Activated naive CD4-positive, alpha-beta T cell treated with anti-CD3 and anti-CD28 coated beads for 36 hours (primary cell): ENCODE measurements at regions not wholly inside any gene's neighbourhood (a gene's known extent, or its start where the extent isn't known, plus 50 kb on each side); places are given as distances from the start of the nearest gene placed in this dataset.

Experiments used
- CTCF ChIA-PET: fragments of 350-600 bp; sonication (Branson Sonifier 250); formaldehyde crosslinking; loops from one replicate; lab custom pipeline; 2021; ENCODE audit warnings: antibody characterized with exemption; lab: Charles Lee
- DNase-seq: peaks from one replicate; pipeline ENCODE4 v3.0.0-alpha.2; 2020
- H3K27ac Mint-ChIP-seq: one replicate; pipeline ENCODE4 v1.8.0; 2021; ENCODE audit warnings: mild to moderate bottlenecking, mixed read lengths
- H3K27me3 Mint-ChIP-seq: one replicate; pipeline ENCODE4 v1.8.0; 2021; ENCODE audit warnings: low read depth, mixed read lengths
- H3K36me3 Mint-ChIP-seq: one replicate; pipeline ENCODE4 v1.8.0; 2021; ENCODE audit warnings: low read depth, mixed read lengths
- H3K4me1 Mint-ChIP-seq: one replicate; pipeline ENCODE4 v1.8.0; 2021; ENCODE audit warnings: low read depth, mixed read lengths
- H3K4me3 Mint-ChIP-seq: one replicate; pipeline ENCODE4 v1.8.0; 2021; ENCODE audit warnings: mild to moderate bottlenecking, moderate library complexity, mixed read lengths
- H3K9me3 Mint-ChIP-seq: one replicate; pipeline ENCODE4 v1.8.0; 2021; ENCODE audit warnings: mixed read lengths
- intact Hi-C: fragments of 100-400 bp; cut with micrococcal nuclease; formaldehyde crosslinking; loops from one replicate; pipeline ENCODE4 v1.15.1; 2023

DNA sequence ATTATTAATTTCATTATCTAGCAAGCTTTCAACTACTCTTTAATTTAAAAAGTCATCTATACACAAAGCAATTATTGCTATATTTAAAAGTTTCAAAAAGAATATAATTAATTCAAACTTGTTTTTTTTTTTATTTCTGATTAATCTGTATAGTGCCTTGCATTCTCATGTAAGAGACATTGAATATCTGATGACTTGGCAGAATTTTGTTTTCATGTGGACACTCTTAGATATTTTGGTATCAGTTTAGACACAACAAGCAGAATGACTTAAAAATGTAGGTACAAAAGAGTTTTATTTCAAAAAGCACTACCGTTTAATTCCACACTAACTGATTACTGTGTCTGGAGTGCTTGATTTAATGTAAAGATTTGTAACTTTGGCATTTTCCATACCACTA, 1129.6 kb downstream of the PDHA2 start:
- Mint-ChIP-seq H3K4me1 (no peaks in the 10 kb centered on the region), H3K36me3 (no peaks in the 10 kb centered on the region), H3K27me3 (no peaks in the 10 kb centered on the region), H3K9me3 (peaks cover 5% of the 10 kb centered on the region), H3K27ac (no peak overlapping the region), H3K4me3 (no peak overlapping the region)
- CTCF ChIA-PET: interaction anchor here (0.6 kb wide), 1 partner anchor 446 kb away, joined by 3 read pairs; no protein-coding TSS in a partner anchor
- intact Hi-C loops: no loop called here
- DNase-seq: no peak

DNA sequence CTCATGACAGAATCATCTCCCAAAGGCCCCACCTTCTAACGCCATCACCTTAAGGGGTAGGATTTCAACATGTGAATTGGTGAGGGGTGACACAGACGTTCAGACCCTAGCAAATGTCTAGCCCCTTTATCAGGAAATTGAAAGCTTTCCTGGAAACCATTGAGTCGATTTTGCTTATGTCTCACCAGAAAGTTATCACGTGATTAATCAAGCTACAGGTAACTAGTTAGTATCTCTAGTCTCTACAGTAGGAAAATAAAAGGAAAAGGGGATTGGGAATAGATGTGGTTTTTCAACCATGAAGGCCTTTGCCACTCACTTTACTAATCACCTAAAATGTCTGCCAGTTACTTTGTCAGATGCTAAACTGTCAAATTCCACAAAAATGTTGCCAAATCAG, 1133.0 kb downstream of the PDHA2 start:
- Mint-ChIP-seq H3K4me1 (no peaks in the 10 kb centered on the region), H3K36me3 (no peaks in the 10 kb centered on the region), H3K9me3 (peaks cover 3% of the 10 kb centered on the region), H3K27ac (no peak overlapping the region), H3K27me3 (no peaks in the 10 kb centered on the region), H3K4me3 (no peak overlapping the region)
- intact Hi-C loops: no loop called here
- CTCF ChIA-PET: interaction anchor here (0.6 to 0.7 kb wide), 2 partner anchors 154 to 464 kb away, joined by 3 to 5 read pairs; no protein-coding TSS in a partner anchor
- DNase-seq: no peak

DNA sequence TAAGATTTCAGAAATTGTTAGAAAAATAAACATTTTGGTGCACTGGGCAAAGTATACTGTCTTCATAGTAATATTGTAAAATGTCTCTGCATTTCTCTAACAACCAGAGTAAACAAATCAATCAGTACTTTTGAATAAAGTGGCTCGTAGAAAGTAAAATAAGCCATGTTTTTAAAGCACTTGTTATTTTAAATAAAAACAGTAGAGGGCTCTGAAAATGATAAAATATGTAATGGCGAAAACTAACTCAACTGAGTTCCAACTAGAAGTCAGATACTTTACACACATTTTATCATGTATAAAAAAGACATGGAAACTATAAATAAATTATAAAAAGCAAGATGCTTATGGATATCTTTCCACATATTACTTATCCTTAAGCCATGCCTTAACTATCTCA, 1134.4 kb downstream of the PDHA2 start:
- Mint-ChIP-seq H3K27ac (no peak overlapping the region), H3K4me3 (no peak overlapping the region), H3K27me3 (no peaks in the 10 kb centered on the region), H3K9me3 (peaks cover 3% of the 10 kb centered on the region), H3K36me3 (no peaks in the 10 kb centered on the region), H3K4me1 (no peaks in the 10 kb centered on the region)
- intact Hi-C loops: no loop called here
- CTCF ChIA-PET: no interaction called here
- DNase-seq: no peak

DNA sequence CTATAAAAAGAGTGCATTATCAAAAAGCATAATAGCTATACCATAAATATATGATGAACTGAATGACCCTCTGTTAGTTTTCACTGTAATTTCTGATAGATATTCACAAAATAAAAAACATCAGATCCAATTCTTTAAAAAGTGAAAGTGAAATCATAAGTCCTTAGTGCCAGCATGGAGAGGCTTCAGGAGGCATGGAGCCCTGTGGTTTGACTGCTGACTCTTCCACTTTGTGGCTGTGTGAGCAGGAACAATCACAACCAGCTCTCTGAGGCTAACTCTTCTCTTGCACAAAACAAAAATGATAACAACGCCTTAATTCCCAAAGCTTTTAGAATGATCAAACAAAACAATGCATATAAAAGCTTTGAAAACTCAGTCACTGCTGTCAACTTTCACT, 1143.9 kb downstream of the PDHA2 start:
- no peak overlapping the region for H3K27ac Mint-ChIP-seq
- no peaks in the 10 kb centered on the region for H3K4me1 Mint-ChIP-seq
- no peak overlapping the region for H3K4me3 Mint-ChIP-seq
- H3K27me3 Mint-ChIP-seq: no peaks in the 10 kb centered on the region
- H3K36me3 Mint-ChIP-seq: no peaks in the 10 kb centered on the region
- CTCF ChIA-PET: no interaction called here
- intact Hi-C loops: no loop called here
- DNase-seq: no peak
- no peaks in the 10 kb centered on the region for H3K9me3 Mint-ChIP-seq

DNA sequence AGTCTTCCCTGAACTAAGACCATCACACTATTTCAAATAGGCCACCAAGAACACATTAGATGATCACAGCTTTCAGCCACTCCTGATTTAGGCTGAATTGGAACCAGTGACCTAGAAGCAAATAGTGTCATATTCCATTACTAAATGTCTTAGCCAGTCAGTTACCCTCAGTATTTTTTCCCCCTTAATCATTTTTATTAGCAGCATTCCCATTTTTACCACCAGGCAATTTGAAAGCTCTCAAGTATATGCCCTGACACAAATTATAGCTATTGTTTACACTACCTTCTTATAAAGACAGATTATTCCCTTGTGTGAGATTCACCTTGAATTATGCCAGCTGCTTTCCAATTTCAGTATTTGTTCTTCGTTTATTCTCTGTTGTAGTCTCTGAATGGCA, 1146.9 kb downstream of the PDHA2 start:
- Mint-ChIP-seq H3K4me3 (no peak overlapping the region), H3K27ac (no peak overlapping the region), H3K36me3 (no peaks in the 10 kb centered on the region), H3K9me3 (no peaks in the 10 kb centered on the region), H3K27me3 (no peaks in the 10 kb centered on the region), H3K4me1 (no peaks in the 10 kb centered on the region)
- intact Hi-C loops: no loop called here
- CTCF ChIA-PET: no interaction called here
- DNase-seq: no peak

DNA sequence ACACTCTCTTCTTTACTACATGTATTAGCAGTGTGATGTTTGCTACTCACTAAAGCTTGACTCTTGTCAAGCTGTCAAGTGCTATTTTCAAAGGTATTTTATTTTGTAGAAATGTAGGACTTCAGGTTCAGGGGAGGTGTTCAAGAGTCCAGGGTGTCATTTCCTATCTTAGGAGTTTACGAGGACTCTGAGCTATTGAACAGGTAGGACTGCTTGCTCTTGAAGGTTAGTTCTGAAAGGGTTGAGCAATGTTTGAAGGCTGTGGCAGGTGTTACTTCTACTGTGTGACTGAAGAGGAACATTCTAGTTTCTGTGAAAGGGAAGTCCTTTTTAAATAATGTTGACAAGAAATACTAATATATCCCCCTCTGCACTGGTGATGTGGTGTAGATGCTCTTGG, 1151.2 kb downstream of the PDHA2 start:
- H3K4me3 Mint-ChIP-seq: no peak overlapping the region
- H3K27ac Mint-ChIP-seq: no peak overlapping the region
- H3K36me3 Mint-ChIP-seq: no peaks in the 10 kb centered on the region
- H3K27me3 Mint-ChIP-seq: no peaks in the 10 kb centered on the region
- no peak for DNase-seq
- CTCF ChIA-PET: no interaction called here
- intact Hi-C loops: no loop called here
- H3K4me1 Mint-ChIP-seq: no peaks in the 10 kb centered on the region
- H3K9me3 Mint-ChIP-seq: no peaks in the 10 kb centered on the region

DNA sequence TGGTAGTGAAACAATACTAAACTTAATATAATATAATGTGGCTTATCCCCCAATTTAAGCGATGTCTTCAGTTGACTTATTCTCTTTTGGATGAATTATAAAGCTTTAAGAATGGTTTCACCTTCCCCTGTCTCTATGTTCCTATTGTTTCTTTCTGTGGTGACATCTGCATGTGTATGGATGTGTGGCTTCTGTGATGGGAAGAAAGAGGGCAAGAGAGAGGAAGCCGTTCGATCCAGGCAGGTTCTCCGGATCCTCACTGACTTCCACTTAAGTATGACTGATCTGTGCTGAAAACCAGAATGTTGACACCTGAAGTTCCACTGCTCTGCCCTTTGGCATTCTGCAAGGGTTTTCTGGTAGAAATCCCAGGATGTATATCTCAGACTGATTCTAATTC, 1150.8 kb downstream of the STPG2 start:
- no peak overlapping the region for H3K27ac Mint-ChIP-seq
- no peak for DNase-seq
- no peak overlapping the region for H3K4me3 Mint-ChIP-seq
- H3K27me3 Mint-ChIP-seq: no peaks in the 10 kb centered on the region
- H3K9me3 Mint-ChIP-seq: no peaks in the 10 kb centered on the region
- no peaks in the 10 kb centered on the region for H3K4me1 Mint-ChIP-seq
- CTCF ChIA-PET: no interaction called here
- no peaks in the 10 kb centered on the region for H3K36me3 Mint-ChIP-seq
- intact Hi-C loops: no loop called here

DNA sequence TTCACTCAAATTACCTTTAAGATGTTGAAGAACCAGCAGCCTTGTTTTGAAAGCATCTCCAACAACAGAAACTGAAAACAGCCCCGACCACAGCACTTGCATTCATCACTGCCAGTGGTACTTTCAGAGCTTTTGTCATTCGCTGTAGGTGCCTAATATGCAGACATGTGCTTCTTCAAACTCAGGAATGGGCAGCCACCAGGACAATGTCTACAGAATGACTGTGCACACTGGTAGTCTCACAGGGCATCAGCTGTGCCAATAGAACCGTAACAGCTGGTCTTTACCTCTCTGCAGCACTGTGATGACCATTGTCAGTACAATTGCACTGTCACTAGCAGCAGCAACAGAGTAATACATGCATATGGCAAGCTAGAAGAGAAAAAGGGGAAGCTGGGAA, 1149.7 kb downstream of the STPG2 start:
- no peak for DNase-seq
- Mint-ChIP-seq H3K4me1 (no peaks in the 10 kb centered on the region), H3K27me3 (no peaks in the 10 kb centered on the region), H3K4me3 (no peak overlapping the region), H3K36me3 (no peaks in the 10 kb centered on the region), H3K9me3 (no peaks in the 10 kb centered on the region), H3K27ac (no peak overlapping the region)
- intact Hi-C loops: no loop called here
- CTCF ChIA-PET: no interaction called here

DNA sequence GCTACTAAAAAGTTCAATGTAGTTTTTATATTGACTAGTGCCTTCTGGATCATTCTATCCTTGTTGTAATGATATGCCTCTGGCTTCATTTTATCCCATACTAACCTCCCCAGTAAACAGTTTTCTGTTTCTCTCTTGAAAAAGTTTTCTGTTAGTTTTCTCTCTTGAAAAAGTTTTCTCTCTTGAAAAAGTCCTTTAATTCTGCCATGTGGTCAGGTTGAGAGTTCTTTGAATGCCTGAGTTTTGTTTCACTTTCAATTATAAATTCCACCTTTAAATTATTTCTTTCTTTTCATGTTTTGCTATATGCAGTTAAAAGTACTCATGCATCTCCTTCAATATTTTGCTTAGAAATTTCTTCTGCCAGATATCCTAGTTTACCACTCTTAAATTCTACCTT, 1139.6 kb downstream of the STPG2 start:
- Mint-ChIP-seq H3K4me1 (no peaks in the 10 kb centered on the region), H3K27ac (no peak overlapping the region), H3K36me3 (no peaks in the 10 kb centered on the region), H3K9me3 (no peaks in the 10 kb centered on the region), H3K27me3 (no peaks in the 10 kb centered on the region), H3K4me3 (no peak overlapping the region)
- intact Hi-C loops: no loop called here
- no peak for DNase-seq
- CTCF ChIA-PET: no interaction called here

DNA sequence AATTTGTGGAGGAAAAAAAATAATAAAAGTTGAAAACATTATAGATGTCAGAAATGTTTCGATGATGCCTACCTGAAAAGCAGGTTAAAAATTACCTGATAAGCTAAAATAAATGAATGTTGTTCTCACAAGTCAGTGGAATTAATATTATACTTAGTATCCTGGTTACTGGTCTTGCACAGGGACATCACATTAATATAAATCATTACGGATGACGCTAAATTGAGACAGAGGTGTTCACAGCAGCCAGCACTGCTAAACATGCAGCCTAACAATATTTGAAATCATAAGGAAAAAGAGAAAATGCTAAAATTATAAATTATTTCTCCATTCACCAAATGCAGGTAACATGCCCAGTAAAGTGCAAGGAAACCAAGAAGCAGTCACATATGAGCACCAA, 1130.0 kb downstream of the STPG2 start:
- Mint-ChIP-seq H3K27me3 (no peaks in the 10 kb centered on the region), H3K36me3 (no peaks in the 10 kb centered on the region), H3K27ac (no peak overlapping the region), H3K9me3 (no peaks in the 10 kb centered on the region), H3K4me3 (no peak overlapping the region), H3K4me1 (no peaks in the 10 kb centered on the region)
- no peak for DNase-seq
- intact Hi-C loops: no loop called here
- CTCF ChIA-PET: interaction anchor here (0.6 kb wide), 1 partner anchor 240 kb away, joined by 3 read pairs; no protein-coding TSS in a partner anchor

DNA sequence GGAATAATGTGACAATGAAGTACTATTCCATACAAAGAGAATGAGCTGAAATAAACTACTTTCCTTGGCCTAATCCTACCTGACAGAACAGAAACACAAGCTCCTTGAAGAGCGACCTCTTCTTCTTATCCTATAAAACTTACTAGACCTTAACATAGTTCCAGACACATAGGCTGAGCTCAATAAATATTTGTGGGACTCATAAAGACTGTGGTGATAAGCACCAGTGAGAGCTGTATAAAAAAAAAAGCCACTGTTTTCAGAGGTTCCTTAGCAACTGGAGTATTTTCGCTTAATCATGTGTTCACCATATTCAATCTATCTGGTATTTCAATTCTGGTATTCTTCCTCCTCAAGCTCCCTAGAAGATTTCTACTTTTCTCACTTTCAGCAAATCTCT, 1129.6 kb downstream of the STPG2 start:
- intact Hi-C loops: no loop called here
- Mint-ChIP-seq H3K4me1 (no peaks in the 10 kb centered on the region), H3K27me3 (no peaks in the 10 kb centered on the region), H3K9me3 (no peaks in the 10 kb centered on the region), H3K27ac (no peak overlapping the region), H3K36me3 (no peaks in the 10 kb centered on the region), H3K4me3 (no peak overlapping the region)
- CTCF ChIA-PET: interaction anchor here (0.6 kb wide), 1 partner anchor 239 kb away, joined by 3 read pairs; no protein-coding TSS in a partner anchor
- no peak for DNase-seq

DNA sequence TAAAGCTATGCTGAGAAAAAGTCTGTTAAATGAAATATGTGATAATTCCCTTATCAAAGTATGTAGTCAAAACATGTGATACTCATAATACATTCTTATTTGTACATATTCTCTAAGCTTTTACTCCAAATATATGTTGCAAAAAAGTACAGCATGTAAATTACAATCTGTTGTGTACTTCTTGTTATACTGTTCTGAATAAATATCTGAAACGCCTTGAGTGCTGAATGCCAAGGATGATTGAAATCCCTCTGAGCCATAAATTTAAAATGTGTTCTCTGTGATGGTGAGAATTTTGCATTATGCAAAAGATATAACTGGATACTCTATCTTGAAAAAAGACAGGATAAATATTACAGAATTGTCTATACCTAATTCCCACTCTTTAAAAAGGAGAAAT, 1128.0 kb downstream of the STPG2 start:
- H3K4me1 Mint-ChIP-seq: no peaks in the 10 kb centered on the region
- no peaks in the 10 kb centered on the region for H3K9me3 Mint-ChIP-seq
- H3K36me3 Mint-ChIP-seq: no peaks in the 10 kb centered on the region
- no peaks in the 10 kb centered on the region for H3K27me3 Mint-ChIP-seq
- CTCF ChIA-PET: no interaction called here
- DNase-seq: no peak
- no peak overlapping the region for H3K4me3 Mint-ChIP-seq
- intact Hi-C loops: no loop called here
- H3K27ac Mint-ChIP-seq: no peak overlapping the region

DNA sequence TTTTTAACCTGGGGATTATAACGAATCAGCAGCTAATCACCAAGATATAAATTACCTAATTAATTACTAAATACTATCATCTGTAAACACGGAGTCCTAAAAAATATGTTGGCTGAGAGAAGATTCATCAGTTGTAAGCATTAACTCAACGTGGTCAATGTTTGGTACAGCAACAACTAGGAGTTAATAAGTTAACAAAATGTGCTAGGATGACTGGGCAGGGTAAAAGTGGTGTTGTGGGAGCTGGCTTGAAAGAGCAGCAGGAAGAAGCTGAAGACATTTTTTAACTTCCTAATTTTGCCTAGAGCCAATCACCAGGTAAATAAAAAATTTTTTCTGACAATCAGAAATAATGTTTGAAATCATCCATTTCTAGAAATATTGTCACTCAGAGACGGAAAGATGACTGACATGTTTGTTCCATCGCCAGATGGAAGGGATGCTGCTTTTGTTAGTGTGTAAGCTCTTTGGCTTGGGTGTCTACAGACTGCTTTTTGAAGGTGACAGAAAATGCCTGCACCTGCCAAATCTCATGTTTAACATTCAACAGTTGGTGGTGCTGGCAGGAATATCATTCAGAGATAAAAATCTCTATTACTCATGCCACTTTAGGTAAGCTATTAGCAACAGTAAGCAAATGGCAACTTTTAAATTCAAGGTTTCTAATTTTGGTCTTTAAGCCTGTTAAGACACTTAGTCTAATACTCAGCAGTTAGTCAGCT, 1126.9 kb downstream of the STPG2 start:
- CTCF ChIA-PET: no interaction called here
- Mint-ChIP-seq H3K27ac (no peak overlapping the region), H3K27me3 (no peaks in the 10 kb centered on the region), H3K4me3 (no peak overlapping the region), H3K36me3 (no peaks in the 10 kb centered on the region), H3K9me3 (no peaks in the 10 kb centered on the region), H3K4me1 (no peaks in the 10 kb centered on the region)
- intact Hi-C loops: no loop called here
- DNase-seq: no peak
